TTC549 (cell line): ENCODE measurements at regions not wholly inside any gene's neighbourhood (a gene's known extent, or its start where the extent isn't known, plus 50 kb on each side); places are given as distances from the start of the nearest gene placed in this dataset.

ENCODE experiments used
- FAIRE-seq: peaks from 2 replicates; lab custom pipeline; 2012; peaks lifted over from hg19 to GRCh38; lab: Jason Lieb, UNC

DNA sequence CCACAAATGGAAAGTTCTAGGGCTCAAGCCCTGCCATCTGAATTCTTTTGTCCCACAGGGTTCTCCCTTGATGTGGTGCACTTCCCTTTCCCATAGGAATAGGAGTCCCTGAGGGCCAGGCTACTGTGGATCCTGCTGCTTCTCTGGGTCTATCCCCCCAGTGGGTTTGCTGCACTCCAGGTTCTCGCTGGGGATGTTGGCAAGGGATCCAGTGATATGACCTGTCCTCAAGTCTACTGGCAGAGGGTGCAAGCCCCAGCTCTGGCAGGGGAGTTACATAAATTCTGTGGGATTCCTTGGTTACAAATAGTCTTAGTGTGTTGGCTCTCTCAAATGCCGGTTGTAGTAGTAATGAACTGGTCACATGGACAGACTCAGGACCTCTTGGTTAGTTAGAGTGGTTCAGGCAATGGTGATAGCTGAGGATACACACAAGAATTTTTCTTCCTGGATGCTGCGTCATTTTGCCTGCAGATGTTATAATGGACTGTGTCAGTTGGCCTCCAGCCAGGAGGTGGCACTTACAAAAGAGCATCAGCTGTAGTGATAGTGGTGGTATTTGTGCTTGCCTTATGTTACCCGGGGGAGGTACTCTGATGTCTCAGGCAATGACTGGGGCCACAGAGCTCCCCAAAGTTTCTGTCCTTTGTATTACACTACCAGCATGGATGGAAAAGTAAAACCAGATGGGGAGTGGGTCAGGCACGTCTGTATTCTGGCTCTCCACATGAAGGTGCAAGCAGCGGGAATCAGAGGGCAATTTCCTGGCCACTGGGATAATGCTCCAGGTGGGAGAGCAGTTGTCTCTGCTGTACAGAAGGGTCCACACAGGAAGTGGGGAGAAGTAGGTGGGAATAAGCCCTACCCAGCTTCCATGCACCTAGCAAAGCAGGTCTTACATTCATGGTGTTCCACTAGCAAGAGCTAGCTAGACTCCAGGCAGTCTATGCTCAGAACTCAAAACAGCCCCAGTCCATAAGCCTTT, 267.9 kb downstream of the SOX11 start:
- FAIRE-seq: no peak

DNA sequence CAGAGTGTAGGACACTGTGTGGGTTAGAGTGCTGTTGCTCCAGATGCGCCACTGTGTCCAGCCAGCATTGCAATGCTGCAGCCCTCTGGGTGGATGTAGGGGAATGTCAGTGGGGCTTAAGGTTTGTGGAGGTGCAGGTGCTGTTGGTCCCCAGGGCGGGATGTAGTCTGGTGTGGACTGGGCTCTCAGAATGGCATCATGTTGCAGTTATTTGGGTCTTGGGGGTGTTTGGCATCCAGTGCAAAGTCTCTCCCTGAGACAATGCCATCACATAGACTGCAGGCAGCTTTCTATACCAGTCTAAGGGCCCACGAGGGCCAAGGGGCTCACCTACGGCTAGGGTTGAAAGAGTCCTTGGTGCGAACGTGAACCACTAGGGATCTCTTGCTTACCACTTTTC, 275.3 kb downstream of the SOX11 start:
- FAIRE-seq: no peak

DNA sequence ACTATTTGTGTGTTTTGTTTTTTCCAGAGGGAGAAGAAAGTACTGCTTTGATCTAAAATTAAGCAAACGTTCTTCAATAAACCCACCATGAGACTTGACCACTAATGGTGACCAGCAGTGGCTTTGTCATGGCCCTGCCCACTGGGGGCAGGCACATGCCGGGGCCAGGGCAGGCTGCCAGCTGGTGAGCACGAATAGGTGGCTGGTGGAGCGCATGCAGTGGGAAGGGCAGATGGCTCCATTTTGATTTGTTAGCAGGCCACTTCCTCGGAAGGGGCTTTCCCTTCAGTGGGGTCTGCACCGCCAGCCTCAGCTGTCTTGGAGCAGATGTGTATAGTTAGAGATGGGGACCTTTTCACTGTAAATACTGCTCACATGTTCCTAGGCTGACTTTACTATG, 277.1 kb downstream of the SOX11 start:
- FAIRE-seq: no peak

DNA sequence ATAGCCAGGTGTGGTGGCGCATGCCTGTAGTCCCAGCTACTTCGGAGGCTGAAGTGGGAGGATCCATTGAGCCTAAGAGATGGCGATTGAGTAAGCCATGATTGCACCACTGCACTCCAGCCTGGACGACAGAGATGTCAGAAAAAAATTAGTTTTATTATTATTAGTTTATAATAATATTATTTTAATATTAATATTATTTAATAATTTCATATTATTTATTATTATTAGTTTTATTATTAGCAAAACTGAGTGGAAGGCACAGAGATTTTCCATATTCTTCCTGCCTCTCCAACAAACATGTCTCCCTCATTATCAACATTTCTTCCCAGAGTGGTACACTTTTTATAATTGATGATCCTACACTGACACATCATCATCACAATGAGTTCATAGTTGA, 278.2 kb downstream of the SOX11 start:
- FAIRE-seq: no peak

DNA sequence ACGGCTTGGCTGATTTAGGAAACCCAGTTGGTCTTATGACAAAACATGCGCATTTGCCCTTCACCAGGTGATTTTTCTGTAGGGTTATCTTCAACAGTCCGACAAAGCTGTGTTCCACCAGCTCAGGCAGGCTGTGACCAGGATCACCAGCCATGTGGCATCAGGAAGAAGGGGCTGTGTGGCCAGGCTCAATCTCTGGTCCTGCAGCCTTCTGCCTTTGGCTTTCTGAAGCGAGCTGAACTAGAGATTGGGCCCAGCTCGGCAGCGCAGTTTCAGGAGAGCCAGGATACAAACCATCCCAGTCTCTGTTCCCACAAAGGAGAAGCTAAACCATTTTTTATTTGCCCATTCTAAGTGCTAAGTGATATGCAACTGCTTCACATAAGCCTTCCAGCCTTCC, 282.3 kb downstream of the SOX11 start:
- FAIRE-seq: no peak

DNA sequence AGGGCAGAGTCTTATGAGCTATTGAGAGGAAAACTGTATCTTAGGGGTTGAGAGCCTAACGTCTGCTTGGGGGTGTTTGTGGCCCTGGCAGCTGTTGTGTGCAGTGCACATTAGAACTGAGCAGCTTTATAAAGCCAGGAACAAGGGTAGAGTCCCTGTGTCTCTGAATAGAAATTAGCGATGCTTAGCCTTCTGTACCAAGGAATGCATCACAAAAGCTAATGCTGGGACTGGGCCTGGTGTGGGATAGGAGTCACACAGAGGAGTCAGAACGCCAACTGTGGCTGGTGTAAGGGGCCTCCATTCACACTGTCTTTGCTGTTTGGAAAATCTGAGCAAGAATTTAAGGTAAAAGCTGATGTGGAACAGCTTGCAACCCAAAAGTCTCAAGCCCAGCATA, 283.2 kb downstream of the SOX11 start:
- no peak for FAIRE-seq

DNA sequence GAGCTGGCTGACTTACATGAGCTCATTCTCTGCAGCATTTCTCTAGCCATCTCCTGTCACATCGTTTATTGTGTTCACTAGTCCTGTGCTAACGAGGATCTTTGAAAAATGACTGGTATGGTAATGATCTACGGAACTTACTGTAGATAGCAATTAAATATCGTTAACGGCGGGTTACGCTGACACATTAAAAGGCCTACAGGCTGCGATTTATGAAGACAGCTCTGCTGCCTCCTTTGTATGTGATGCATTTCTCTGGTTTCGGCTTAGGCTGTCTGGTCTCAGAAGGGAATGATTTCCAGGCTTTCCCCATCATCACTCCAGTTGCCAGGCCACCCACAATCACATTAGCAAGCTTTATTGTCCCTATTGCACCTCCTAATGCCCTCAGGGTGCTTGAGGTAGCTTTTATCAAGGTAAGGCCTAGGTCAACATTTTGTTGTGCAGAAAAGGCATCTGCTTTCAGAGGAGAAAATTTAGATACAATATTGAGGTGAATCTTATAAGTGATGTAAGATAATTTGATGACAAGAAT, 284.4 kb downstream of the SOX11 start:
- no peak for FAIRE-seq

DNA sequence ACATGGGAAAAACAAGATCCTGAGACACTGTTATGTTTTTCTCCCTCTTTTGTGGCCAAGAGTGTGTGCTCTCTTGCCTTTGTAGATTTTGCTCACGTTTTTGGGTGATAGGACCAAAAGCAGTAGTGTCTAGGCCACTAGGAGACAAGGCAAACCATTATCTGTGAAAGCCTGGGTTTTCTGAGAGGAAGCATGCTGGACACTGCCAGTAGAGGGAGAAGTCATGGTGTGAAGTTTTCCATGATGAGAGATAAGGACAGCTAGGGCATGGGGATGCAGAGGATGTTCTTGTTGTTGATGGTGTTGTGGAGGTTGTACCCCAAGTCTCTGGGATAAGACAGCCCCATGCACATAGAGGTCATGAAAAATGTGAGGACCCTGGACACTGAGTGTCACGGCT, 285.3 kb downstream of the SOX11 start:
- FAIRE-seq: no peak

DNA sequence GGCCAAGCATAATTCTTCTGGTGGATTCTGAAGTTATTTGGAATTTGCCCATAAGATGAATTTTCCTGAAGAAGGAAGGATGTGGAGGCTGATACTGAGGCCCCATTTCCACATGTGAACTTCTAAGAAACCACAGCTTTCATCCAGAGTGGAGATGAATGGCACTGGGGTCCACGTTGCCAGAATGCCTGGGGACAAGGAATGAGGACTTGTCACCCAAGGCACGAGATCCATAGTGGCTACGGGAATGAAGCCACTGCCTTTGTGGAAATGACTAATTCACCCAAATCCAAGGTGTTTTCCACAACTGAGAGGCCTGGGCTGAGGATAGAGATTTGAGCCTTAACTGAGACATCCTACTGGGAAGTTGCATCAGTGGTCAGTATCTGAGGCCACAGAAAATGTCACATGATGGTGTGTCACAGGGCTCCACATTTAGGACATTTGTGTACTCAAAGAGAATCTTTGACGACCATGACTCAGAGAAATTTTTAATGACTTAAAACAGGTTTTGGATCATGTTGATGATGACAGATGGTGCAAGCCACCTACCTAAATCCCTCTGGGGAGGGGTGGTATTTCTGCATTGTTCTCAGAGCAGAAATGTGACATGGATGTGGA, 286.1 kb downstream of the SOX11 start:
- no peak for FAIRE-seq

DNA sequence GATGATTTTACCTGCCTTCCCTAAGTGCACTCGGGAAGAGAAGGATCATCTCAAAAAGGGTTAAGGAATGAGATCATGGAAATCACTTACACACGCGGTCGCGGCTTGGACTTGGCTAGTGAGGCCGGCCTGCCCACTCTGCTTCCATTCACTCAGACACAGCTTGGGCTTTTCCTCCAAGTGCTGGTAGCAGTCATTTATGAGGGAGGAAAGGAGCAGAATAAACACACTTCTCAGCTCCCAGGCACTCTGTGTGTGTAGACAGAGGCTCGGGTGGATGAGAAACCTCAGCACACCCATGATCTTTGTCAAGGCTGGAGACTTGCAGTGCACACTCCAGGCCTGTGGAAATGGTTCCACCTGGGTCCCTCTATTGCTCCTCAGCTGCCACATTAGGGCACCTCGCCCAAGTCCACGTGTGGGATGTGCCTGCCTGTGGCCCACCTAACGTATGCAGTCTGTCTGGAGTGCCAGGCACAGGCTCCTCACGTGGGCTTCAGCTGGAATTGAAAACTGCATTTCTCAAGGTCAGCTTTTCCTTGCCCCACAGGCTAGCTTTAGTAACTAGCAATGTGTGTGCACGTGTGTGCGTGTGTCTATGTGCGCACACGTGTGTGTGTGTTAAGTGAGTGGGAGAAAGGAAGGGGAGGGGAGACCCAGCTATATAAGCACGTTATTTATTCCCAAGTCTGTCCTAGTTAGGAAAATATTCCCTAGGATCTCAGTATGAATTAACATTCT, 288.4 kb downstream of the SOX11 start:
- no peak for FAIRE-seq

DNA sequence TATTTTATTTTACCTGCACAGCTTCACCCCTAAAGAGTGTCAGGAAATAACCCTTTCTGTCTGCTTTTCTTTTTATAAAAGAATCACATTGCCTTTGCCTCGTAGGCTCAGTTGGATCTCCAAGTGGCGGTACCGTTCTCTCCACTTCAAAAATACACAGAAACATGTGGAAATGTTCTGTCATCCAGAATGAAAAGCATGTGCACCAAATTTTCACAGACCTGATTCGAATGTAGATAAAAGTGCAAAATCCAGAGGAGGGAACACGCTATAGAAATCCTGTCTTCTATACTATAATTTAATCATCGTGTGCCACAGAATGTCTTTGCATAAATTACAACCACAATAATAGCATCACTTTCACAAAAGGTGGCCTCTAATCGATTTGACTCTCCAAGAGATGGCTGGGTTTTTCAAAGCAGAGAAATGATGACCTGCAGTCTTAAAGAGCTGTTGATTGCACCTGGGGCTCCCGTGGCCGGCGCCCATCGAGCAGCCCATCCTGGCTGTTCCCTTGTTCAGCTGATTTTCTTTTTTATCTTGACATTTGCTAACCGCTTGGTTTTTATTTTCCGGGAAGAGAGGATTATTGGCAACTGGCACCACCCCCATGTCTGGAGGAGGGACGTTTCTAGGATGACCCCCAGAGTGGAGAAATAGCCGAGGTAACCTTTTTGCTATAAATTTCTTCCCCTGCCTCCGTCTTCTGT, 290.2 kb downstream of the SOX11 start:
- FAIRE-seq: no peak

DNA sequence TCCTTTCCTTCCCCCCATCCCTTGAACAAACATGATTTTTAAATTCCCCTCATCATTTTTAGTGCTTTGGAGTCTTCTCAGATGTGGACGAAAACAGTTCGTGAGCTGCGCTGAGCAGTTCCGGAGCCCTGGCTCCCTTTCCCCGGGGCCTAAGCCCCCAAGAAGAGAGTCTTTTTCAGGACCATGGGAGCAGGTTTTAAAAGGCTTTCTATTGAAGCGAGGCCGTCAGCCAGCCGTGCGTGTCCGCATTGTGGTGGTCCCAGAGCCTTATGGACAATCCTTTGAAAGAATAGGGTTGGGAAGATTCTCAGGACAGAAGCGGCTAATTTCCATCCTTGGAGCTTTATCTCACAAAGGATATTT, 290.7 kb downstream of the SOX11 start:
- FAIRE-seq: no peak

DNA sequence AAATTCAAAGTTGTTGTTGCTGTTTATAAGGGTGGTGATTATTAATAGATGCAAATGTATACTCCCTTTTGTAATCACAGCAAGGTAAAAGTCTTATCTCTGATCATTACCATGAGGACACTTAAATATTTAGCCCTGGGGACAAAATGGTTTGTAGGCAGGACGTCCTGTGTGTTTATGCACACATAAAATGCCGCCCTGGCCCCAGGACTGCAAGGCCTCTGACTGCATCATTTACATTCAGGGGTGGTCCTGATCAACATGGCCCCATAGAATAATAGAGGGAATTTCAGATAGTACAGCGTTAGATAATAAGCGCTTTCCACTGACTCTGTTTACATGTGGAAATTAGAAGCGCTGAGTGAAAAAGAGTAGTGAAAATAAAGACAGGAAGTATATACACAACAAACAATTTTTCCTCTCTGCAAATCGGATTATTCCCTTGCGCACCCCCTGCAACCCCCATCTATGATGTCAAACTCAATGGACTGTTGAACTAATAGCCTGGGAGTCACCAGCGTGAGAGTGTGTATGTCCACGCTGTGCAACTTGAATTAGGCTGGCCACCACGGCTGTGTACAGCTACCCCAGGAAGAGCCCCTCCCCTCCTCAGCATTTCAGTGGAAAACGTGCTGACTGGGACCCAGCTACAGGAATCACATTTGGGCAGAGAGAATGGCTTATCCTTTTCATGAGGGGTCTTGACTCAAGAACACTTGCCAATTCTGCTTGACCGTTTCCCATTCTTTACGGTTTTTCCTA, 291.5 kb downstream of the SOX11 start:
- FAIRE-seq: no peak

DNA sequence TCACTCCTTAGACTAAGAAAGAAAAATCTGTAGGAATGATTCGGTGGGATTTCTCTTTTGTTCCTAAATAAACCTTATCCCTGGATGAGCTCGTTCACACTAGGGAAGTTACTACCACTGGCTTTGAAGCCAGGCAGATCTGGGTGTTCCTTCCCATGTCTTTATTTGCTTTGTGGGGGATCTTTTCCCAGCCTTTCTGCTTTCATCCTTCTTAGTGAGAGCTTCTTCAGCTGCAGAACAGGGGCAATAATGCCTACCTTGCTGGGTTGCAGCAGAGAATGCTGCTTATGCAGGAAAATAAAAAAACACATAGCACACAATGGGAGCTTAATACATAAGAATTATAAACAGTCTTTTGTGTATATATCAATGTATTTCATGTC, 292.1 kb downstream of the SOX11 start:
- no peak for FAIRE-seq

DNA sequence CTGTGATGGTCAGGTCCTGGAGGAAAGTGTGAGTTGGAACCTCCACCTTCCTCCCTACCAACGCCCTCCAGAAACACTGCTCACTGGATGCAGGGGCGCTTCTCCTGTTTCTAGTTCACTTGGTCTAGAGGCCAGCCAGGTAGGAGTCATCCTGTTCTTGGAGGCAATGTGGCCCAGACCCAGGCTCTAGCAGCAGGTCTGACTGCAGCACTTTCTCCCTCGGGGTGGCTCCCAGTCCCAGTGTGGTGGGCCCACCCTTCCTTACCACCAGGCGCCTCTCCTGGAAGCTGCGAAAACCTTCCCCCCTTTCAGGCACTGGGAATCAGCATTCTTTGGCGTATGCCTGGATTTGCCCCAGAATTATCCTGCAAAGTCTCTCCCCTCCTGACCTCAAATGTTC, 292.8 kb downstream of the SOX11 start:
- no peak for FAIRE-seq

DNA sequence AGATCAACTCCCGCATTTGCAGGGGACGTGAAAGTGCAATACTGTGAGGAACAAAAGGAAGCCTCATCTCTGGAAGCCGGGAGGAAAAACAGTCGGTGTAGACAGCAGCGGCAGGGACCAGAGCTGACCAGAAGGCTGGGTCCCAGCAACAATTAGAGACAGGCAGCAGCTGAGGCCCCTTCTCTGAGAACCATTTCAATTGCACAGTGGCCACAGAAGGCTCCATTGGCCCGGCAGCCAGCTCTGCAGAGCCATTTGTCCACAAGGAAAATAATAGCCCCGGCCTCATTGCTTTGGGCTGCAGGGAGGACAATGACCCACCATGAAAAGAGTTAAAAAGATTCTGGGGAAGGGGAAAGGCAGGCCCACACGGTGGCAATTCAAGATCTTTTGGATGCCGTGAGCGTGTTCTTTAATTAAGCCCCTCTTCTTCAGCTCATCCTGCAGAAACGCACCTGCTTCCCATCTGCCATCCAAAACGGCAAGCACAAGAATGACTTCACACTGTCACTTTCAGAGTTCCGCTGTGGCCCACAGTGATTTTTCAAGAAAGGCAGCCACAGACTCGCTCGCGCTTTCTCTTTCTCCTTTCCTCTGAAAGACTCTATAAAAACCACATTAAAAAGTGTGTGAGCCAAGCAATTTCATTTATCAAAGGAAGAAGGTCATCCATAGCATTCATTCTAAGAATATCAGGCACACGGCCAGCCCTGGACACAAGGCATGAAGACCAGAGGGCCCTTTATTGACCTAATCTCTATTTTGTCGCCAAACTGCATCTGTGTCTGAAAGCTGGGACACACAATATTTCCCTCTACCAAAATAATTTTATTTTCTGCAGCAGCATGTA, 293.6 kb downstream of the SOX11 start:
- FAIRE-seq: no peak

DNA sequence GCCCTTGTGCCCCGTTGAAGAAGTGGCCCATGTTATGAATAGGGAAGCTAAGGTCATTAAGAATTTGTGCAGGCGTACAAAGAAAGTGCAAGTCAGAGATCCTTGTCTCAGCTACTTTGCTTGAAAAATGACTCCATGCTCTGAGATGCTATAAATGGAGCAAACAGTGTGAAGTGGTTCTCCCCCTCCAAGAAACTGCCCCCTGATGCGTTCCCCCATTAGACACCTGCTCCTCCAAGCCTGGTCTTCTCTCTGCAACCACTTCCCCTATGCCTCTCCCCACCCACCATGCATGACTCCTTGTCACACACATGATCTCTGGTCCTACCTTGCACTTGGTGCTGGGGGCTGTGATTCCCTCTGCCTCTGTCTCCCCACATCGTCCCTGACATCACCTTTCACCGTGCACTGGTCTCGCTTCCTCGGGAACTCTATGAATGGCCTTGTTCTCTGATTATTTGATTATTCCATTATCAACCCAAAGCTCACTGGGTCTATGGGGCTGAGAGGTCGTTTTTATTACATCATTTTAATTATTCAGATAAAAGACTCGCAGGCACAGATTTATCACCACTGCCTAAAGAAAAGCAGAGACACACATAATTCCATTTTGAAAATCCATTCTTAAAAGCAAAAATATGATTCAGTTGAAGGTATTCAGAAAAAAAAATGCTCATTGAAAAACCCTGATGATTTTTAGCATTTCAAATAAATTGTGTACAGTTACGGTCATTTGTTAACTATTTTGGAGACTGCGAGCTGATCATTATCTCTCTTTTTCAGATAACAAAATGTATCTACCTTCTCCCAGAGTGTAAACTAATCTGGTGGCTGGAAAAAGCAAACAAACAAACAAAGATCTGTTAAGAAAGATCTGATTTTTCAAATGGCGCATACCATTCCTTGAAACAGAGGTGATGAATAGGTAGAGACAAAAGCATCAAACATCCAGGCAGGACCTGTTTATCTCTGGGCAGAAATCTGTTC, 294.9 kb downstream of the SOX11 start:
- no peak for FAIRE-seq

DNA sequence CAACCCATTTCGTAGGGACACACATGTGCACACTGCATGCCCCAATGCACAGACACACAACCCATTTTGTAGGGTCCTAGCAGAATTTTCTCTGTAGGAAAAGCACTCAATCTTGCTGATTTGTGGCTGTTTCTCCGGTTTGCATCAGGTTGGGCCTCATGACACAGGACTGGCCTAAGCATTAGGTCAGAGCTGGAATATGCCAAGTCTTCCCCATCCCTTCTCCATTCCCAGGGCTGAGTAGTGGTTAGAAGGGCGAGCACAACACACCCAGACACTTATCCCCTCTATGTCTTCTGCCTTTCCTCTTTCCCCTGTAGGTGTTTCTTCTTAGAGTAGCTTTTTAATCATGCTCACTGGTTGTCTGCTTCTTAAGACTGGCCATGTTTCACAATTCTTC, 295.9 kb downstream of the SOX11 start:
- FAIRE-seq: no peak

DNA sequence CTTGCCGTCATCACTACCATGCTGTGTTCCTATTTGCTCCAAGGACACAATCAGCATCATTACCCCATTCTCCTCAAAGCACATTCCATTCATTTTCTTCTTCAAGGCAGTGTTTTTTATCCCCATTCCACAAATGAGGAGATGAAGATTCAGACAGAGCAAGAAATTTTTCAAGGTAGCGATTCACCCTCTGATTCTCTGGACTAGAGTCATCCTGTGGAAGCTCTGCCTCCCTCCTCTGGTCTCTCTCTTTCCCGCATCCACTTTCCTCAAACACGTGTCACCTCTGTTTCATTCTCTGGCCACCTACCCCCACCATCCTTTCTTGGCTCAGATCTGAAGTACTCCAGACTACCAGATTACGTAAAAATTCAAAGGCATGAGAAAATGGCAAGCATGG, 297.9 kb downstream of the SOX11 start:
- no peak for FAIRE-seq
